Fibroblast of peridontal ligament (primary cell): ENCODE measurements at regions not wholly inside any gene's neighbourhood (a gene's known extent, or its start where the extent isn't known, plus 50 kb on each side); places are given as distances from the start of the nearest gene placed in this dataset.
A peak's percentile ranks its signal among the peaks of the same experiment; 100 is the strongest.

ENCODE experiments used
- DNase-seq: peaks from one replicate; pipeline ENCODE4 v3.0.0-alpha.2; 2010; ENCODE audit errors: extremely low read depth

DNA sequence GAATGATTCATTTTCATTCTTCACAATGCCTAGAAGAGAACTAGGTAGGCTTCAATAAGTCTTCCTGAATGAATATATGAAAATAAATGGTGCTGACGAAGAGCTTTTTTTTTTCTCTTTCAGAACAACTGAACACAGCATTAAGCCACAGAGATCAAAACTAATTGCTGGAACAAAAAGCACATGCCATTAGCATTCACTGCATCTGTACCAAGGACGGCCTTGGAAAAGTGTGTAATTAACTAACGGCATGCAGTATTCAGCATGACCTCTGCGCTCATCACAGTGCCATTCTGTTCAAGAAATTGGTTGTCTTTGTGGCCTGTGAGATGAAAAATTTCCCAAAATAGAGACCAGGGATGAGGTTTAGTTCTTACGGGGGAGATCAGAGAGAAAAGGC, 99.3 kb downstream of the NUDT12 start:
- DNase-seq, result no peak

DNA sequence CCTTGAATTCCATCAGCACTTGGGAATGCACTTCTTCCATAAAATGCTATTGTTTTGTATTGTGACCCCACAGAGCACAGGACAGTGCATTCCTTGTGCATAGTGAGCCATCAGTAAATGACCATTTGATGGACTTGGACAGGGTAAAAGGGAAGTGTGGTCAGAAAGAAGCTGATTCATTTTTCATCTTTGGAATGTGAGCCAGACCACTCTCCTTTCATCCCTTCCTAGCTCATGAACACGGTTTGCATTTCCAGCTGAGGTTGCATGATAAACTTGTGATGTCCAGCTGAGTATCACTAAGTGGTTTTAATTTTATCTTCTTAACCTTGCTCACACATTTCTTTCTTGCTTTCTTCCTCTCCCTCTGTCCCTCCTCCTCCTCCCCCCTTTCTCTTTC, 101.3 kb downstream of the NUDT12 start:
- peak; percentile 57 for DNase-seq

DNA sequence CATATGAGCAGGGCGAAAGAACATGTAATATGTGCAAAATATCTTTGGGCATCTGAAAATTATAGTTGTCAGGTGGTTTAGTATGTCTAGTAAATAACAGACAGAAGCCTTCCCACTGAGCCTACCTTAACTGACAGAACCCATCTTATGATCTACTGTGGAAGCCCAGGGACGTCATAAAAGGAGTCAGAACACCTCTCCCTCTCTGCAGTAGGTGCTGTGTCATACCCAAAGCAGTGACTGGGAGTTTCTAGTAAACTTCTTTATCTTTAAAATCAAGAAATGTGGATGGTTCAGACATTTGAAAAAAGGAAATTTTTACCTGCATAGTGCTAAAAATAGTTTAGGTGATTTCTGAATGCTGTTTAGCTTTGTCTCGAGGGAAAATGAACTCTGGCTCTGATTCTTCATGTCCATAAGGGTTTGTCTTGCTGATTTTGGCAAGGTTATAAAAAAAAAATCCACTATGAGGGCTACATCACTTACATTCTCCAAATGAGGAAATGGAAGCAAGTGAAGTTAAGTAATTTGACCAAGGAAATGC, 104.0 kb downstream of the NUDT12 start:
- no peak for DNase-seq

DNA sequence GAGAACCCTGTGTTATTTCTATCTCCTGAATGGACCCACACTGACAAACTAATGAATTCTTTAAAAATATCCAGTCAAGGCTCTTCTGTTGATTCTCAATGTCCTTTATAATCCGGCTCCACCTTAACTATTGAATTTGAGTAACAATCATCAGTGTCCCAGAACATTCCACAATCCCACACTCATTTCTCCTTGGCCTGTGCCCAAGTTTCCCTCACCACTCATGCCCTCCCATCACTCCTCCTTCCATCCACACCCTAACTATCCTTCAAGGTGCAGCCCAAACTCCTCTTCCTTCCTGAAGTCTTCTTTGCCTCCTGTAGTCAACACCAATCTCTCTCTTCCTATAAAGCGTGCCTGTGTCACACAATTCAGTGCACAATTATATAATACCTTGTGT, 106.1 kb downstream of the NUDT12 start:
- DNase-seq, result no peak

DNA sequence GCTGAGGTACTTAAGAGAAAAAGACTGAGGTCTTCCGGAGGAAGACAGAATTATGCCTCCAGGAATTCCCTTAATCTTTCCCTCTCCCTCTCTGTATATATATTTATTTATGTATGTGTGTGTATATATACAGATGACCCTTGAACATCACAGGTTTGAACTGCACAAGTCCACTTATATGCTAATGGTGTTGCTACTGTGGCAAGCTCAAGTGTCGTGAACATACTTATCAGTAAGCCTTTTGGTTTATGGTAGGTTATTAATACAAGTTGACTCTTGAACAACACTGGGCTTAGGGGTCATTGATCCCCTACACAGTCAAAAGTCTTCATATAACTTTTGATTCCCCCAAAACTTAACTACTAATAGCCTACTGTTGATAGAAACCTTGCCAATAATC, 106.8 kb downstream of the NUDT12 start:
- DNase-seq, result no peak

DNA sequence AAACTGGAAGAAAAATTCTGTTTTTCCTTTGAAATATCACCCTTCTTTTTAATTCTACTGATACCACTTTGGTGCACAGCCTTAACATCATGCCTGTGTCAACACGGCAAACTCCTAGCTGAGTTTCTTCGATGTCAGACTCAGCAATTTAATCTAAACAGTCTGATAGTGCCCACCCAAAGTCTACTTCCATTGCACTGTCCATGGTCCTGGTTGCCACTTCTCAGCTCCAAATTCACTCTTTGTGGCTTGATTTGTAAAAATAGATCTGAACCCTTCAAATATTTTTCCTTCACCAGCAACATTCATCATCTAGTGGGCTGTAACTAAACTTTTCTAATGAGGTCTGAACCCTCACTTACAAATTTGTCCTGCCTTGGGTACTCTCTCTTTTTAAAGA, 107.8 kb downstream of the NUDT12 start:
- no peak for DNase-seq

DNA sequence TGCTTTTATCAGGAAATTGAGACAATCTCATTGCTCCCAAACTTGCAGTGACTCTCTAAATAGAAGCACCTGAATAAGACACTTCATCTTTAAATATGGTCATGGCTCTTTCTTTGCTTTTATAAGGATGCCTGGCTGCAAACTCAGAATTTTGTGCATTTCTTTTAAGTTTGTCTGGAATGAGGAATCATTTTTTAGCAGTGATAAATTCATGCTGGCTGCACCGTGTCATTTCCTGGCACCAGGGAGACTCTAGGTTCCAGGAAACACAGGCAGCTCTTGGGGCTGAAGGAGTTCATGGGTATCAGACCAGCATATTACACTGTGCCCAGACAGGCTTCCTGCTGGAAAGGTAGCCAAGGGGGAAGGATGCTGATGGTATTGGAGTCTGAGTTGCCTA, 109.9 kb downstream of the NUDT12 start:
- peak; percentile 49 for DNase-seq

DNA sequence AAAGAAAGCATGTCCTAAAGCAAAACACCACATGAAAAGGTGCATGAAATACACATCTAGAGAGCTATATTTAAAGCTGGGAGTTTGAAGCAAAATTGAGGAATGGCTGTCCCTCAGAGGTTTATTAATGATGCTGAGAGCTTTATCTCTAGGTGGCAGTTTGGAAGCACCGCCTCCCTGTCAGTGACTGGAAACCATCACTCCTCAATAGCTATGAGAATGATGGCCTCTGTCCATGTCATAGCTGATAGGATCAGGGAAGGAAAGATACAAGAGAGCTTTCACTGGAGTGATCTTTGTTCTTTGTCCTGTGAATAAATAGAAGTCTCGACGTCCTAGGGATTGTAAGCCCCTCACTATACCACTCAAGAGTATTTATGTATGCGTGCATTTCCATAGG, 110.5 kb downstream of the NUDT12 start:
- no peak for DNase-seq

DNA sequence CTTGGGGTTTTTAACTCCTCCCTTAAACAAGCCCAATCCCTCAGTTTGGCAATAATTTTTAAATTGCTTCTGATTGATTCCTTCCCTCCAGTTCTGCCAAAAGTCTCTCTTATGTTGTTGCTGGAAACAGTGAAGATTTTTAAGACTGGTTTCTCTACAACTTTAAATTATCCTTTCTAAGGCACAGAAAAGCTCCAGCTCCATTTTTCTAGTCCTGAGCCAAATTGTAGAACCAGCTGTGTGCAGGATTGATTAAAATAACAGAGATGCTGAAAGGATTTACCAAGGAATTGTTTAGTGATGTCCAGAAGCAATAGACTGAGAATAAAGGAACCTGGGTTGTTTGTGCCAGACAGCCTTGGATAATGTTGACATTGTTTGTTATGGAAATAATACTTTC, 111.3 kb downstream of the NUDT12 start:
- DNase-seq, result no peak

DNA sequence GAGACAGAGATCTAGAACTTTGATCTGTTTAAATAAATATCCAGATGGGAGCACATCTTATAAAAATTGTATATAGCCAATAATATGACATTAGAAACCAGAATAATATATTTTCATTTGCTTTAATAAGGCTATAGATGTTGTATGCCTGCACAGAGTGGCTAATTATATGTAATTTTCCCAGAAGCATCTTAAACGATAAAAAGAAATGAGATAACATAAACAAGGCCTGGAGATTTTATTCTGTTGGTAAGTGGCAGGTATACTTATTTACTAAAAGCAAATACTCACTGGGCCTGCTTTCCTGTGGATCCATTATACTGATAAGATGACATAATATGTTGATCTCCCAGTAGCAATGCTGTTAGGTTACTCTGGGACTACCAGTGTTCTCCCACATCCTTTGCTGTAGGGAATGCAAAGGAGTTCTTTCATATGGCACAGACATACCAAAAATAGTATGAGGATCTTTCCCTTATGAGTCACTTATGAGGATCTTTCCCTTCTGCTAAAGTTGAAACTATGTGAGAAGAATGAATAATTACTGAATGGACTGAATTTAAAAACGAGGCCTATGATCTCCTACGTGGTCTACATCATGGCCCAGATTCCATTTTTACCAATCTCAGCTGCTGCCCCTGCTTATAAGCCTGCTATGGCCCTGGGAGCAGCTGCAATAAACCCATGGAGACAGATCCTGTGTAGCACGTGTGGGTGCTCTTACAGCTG, 112.1 kb downstream of the NUDT12 start:
- peak; percentile 81 for DNase-seq

DNA sequence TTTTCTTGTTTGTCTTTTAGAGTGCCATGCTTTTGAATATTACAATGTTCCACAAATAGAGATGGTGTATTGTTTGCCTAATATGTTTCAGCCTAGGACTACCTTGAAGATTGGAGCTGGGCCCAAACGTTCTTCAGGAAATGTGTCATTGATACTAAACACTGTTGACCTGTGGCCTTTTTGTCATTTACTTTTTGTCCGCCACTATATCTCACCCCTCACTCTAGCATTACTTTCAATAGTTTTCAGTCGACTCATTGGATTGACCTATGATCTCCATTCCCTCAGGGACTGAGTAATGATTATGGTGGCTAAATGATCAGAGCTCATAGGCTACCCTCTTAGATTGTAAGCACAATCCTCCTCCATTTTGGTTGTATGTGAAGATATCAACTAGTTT, 115.8 kb downstream of the NUDT12 start:
- no peak for DNase-seq

DNA sequence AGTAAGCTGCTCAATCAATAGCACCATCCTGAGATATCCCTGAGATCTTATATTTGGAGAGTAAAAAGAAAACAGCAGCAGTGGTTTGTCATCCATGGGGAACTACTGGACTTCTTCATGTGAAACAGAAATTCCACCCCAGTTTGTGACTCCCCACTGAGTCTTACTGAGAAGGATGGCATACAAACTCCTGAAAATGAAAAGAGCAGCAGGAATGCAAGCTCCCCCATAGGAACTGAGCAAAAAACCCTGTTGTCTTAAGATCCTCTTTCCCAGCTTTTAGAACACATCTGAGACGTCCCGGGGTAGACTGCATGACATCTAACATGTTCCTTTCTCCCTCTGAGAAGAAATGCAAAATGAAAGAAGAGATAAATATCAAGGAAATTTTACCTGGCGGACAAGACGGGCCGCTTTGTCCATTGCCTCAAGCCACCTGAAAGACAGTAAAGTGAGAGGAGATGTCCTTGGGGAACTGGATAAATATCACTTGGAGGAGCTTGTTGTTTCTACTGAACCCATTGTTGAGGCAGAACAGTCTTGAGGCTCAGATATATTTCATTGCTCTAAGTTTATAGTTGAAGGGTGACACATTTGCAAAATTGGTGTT, 117.1 kb downstream of the NUDT12 start:
- no peak for DNase-seq

DNA sequence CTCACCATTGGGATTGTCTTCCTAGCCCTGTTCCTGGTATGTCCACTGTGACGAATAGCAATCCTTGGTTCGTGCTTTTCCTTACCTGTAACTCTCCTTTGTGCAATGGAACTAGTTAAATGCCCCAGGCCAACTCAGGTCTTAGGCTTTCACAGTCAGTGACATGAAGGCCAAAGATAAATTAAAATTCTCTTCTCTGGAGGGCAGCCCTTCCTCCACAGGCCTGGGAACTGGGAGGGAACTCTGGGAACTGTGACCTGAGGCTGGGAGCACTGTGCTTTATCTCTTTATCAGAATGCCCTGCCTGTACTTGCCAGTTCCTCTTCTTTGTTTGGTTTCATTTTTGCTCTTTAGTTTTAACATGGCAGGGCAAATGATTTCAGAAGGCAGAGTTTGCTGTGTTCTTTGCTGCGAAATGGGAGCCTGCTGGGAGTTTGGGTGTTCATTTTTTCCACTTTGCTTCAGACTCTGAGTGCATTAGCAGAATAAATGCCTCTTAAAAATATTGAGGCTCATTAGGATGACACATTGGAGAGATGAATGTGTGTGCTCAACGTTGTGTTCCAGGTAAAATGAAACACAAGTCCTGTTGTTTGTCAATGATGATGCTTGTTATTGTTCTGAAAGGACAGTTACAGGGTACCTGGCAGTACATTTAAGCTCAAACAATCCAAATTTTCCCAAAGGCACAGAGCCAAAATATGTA, 118.1 kb downstream of the NUDT12 start:
- no peak for DNase-seq

DNA sequence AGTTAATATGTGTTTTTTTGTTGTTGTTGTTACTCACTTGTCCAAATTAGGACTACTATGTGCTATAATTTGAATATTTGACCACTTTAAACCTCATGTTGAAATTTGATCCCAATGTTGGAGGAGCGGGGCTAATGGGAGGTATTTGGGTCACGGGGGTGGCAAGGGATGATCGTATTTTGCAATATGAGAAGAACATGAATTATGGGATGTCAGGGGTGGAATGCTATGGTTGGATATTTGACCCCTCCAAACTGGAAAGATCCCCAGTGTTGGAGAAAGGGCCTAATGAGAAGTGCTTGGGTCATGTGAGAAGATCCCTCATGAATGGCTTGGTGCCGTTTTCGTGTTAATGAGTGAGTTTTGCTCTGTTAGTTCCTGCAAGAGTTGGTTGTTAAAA, 119.8 kb downstream of the NUDT12 start:
- DNase-seq, result no peak

DNA sequence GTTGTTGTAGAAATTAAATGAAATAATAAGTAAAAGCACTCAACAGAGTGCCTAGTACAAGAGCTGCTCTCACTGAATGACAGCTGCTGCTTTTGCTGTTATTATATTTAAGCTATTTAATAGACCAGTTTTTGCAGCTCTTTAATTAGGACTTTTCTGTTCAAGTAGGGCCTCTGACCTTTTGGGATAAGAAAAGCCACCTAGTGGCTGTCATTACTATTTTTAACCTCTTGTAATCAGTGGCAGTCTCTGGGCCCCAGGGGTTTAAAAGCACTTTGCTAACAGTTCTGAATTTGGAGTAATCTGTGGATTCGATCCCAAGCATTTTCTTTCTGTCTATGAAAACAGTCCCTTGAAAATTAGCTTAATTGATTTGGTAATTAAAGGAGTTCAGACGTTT, 121.1 kb downstream of the NUDT12 start:
- DNase-seq, result no peak

DNA sequence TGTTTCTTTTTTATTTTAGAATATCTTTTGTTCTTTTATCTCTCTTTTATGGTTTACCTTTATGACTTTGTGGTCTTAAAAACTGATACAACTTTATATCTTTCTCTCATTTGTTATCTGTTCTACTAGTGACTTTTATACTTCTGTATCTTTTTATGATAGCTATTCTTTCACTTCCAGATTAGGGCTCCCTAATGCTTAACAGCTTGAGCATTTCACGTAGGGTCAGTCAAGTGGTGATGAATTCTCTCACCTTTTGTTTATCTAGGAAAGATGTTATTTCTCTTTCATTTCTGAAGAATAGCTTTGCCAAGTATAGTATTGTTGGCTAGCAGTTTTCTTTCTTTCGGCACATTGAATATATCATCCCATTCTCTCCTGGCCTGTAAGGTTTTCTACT, 123.6 kb downstream of the NUDT12 start:
- DNase-seq, result no peak

DNA sequence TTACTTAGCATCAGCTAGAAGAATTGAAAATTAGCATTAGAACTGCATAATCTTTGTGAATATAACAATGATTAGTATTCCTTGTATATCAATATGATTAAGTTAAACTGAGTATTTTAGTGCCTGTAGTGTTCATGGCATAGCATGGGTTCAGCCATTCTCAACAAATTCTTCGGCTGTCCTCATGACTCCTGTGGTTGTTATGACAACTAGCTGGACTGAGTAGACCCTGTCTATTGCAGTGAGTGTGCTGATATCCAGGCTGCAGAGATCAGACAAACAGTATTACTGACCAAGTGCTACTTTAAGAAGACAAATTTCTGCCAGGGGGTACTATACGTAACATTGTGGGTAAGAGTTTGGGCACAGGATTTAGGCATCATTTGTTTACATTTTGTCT, 125.9 kb downstream of the NUDT12 start:
- no peak for DNase-seq

DNA sequence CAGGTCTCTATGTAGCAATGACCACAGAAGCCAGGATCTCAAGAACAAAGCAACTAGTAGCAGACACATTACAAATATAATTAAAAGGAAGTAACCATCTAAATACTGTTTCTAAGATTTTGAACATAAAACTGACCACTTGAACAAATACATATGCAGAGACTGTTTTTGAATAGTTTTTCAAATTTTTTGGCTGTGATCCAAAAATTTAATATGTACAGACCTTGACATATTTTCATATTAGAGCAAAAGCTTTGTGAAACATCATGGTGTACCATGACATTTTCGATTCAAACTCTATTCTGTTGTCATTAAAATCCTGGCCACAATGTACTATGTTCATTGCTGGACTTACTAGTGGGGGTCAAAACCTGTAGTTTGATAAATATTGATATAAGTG, 126.5 kb downstream of the NUDT12 start:
- no peak for DNase-seq

DNA sequence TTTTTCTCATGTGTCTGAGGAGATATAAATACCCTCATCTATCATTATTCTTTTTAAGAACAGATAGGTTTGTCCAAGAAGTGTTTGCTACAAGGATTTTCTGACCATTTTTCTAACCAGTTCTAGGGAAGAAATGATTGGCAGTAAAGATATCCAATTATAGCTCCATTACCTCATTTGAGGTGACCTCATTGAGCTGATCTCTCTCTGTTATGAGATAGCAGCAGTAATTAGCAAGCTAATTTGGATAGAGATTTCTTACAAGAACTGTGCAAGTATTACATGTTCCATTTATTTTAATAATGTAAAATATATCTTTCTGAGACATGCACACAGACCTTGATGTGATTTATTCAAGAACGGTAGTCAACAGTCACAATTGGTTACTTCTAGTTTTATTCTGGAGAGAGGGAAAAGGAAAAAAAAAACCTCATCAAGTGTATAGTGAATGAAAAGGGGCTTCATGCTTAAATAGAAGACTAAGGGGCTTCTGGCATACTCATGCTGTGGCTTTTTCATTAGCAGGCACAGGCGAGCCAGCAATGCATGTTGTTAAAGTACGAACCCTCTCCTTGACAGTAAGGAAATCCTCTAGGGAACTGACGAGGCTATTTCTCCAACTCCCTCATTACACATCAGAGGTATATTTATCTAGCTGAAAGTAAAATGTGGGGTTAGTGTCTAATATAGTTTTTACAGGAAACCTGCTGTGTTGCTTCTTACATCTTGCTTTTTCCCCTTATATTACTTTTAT, 127.3 kb downstream of the NUDT12 start:
- DNase-seq, result no peak

DNA sequence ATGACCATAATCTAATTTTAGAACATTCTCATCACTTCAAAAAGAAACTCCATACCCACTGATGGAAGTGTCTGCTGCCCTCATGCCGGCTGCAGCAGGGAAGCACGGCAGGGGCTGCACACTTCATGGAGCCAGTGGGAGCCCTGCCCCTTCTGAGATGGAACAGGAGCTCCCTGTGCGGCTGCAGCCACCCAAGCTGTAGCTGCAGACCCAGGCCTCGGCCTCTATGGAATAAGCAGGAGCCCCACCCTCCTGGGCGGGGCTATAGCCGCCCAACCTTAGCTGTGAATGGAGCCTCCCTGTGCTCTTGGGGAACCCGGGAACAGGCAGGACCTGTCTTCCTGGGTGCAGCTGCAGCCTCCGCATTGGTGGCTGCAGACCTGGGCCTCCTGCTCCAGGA, 128.5 kb downstream of the NUDT12 start:
- no peak for DNase-seq

DNA sequence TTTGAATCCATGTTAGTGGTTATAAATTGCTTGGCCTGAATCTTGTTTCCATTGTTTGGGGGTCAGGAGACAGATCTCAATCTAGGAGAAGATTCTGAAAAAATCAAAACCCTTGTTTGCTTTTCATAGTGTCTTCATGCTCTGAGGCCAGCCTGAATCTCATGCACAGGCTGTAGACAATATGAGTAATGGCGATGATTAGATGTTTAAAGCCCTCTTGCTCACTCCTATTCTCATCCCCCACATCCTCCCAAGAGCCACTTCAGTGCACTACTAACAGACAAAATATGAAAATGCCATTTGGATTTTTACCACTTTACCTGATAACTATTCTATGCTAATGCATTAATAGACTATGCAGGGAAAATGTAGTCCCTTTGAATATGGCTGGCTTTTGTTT, 129.4 kb downstream of the NUDT12 start:
- no peak for DNase-seq

DNA sequence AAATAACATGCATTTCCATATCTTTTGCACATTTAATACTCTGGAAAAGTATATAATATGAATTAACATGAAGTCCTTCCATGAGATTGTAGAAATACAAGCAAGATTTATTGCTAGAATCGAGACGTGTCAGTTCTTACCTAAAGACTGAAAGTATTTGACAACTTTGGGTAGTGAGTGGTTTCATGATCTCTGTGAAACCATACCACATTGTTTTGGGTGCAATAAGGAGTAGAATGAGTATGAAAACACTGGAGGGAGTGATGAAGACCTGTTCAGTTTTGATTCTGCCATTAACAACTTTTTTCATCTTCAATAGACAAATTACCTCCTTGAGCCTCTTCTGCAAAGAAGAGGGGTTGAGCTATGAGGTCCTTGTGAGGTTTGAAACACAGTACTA, 133.7 kb downstream of the NUDT12 start:
- DNase-seq, result no peak
